Neural progenitor cell (in vitro differentiated cells): ENCODE measurements at regions not wholly inside any gene's neighbourhood (a gene's known extent, or its start where the extent isn't known, plus 50 kb on each side); places are given as distances from the start of the nearest gene placed in this dataset.

Experiments
- EZH2phosphoT487 ChIP-seq: fragments of 200-600 bp; sonication (generic); IDR thresholded peaks from 2 replicates; pipeline ENCODE4 v1.6.1; 2017; ENCODE audit warnings: antibody characterized with exemption
- TF ChIP-seq, protein P1 (sequence below): fragments of 200-600 bp; sonication (generic); IDR thresholded peaks from 2 replicates; pipeline ENCODE4 v1.5.1; 2017; ENCODE audit warnings: antibody characterized with exemption, mild to moderate bottlenecking

DNA sequence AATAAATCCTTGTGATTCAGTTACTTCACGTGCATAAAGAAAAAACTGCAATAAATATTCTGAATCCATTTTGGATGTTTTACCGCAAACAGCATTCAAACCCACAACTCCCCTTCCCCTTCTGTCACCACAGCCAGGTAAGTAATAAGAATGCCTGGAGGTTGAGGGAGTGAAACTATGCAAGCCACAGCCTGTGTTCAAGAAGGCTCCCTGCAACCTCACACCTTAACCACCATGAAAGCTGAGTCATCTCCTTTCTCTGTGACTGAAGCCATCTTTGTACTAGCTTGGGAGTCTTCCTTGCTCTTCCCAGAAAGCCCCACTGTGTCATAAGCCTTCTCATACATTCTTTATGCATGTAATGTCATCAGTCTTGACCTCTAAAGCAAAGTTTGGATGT, 297.0 kb upstream of the PUDP start:
- TF ChIP-seq, protein P1, sequence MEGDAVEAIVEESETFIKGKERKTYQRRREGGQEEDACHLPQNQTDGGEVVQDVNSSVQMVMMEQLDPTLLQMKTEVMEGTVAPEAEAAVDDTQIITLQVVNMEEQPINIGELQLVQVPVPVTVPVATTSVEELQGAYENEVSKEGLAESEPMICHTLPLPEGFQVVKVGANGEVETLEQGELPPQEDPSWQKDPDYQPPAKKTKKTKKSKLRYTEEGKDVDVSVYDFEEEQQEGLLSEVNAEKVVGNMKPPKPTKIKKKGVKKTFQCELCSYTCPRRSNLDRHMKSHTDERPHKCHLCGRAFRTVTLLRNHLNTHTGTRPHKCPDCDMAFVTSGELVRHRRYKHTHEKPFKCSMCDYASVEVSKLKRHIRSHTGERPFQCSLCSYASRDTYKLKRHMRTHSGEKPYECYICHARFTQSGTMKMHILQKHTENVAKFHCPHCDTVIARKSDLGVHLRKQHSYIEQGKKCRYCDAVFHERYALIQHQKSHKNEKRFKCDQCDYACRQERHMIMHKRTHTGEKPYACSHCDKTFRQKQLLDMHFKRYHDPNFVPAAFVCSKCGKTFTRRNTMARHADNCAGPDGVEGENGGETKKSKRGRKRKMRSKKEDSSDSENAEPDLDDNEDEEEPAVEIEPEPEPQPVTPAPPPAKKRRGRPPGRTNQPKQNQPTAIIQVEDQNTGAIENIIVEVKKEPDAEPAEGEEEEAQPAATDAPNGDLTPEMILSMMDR: no peak
- no peak for TF ChIP-seq EZH2phosphoT487
